ENCODE measurements at regions not wholly inside any gene's neighbourhood (a gene's known extent, or its start where the extent isn't known, plus 50 kb on each side); places are given as distances from the start of the nearest gene placed in this dataset.

DNA sequence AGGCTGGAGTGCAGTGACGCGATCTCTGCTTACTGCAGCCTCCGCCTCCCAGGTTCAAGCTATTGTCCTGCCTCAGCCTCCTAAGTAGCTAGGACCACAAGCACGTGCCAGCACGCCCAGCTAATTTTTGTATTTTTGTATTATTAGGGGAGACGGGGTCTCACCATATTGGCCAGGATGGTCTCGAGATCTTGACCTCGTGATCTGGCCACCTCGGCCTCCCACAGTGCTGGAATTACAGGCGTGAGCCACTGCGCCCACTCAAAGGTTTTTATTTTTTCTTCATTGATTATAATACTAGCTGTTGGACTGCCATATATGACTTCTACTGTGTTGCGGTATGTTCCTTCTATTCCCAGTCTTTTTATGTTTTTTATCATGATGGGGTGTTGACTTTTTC lies 569.7 kb upstream of the SLITRK6 start:
- TF ChIP-seq, protein P1, sequence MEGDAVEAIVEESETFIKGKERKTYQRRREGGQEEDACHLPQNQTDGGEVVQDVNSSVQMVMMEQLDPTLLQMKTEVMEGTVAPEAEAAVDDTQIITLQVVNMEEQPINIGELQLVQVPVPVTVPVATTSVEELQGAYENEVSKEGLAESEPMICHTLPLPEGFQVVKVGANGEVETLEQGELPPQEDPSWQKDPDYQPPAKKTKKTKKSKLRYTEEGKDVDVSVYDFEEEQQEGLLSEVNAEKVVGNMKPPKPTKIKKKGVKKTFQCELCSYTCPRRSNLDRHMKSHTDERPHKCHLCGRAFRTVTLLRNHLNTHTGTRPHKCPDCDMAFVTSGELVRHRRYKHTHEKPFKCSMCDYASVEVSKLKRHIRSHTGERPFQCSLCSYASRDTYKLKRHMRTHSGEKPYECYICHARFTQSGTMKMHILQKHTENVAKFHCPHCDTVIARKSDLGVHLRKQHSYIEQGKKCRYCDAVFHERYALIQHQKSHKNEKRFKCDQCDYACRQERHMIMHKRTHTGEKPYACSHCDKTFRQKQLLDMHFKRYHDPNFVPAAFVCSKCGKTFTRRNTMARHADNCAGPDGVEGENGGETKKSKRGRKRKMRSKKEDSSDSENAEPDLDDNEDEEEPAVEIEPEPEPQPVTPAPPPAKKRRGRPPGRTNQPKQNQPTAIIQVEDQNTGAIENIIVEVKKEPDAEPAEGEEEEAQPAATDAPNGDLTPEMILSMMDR (IDR thresholded peaks at IDR 0.05), result no peak
- TF ChIP-seq POLR2A (IDR thresholded peaks at IDR 0.05), result no peak

All from ovary (tissue), 3 donors.